ENCODE measurements at regions not wholly inside any gene's neighbourhood (a gene's known extent, or its start where the extent isn't known, plus 50 kb on each side); places are given as distances from the start of the nearest gene placed in this dataset.

DNA sequence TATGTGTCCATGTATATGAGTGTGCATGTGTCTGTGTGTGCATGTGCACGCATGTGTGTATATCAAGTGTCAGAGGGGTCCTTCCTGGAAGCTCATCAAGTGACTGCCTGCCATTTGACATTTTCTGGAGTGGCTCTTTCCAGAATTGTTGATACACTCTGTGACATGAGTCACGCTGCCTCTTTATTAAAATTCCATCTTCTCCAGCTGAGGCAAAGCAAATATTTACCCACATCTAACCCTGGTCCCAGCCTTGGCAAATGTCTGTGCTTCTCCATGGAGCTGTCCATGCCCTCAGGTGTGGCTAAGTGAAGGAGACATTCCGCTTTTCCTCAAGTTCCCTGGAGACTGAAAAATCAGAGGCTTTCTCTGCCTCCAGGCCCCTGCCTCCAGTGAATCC is 88.2 kb upstream of the MBNL2 start:
- TF ChIP-seq, protein P1, sequence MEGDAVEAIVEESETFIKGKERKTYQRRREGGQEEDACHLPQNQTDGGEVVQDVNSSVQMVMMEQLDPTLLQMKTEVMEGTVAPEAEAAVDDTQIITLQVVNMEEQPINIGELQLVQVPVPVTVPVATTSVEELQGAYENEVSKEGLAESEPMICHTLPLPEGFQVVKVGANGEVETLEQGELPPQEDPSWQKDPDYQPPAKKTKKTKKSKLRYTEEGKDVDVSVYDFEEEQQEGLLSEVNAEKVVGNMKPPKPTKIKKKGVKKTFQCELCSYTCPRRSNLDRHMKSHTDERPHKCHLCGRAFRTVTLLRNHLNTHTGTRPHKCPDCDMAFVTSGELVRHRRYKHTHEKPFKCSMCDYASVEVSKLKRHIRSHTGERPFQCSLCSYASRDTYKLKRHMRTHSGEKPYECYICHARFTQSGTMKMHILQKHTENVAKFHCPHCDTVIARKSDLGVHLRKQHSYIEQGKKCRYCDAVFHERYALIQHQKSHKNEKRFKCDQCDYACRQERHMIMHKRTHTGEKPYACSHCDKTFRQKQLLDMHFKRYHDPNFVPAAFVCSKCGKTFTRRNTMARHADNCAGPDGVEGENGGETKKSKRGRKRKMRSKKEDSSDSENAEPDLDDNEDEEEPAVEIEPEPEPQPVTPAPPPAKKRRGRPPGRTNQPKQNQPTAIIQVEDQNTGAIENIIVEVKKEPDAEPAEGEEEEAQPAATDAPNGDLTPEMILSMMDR (IDR thresholded peaks at IDR 0.05), result no peak
- TF ChIP-seq POLR2A (IDR thresholded peaks at IDR 0.05; ENCODE audit: low read depth) (no peak), EP300 (IDR thresholded peaks at IDR 0.05) (no peak), POLR2AphosphoS5 (IDR thresholded peaks at IDR 0.05) (no peak)

All from esophagus muscularis mucosa (tissue), 4 donors.